IPS-15b (cell line): ENCODE measurements at regions not wholly inside any gene's neighbourhood (a gene's known extent, or its start where the extent isn't known, plus 50 kb on each side); places are given as distances from the start of the nearest gene placed in this dataset.
"Not testable (repeated sequence)": the region's sequence is repeated elsewhere in the genome, so short reads cannot be mapped to it uniquely, and the experiment has no call there.

ENCODE experiments used
- H3K27me3 ChIP-seq: one replicate; pipeline ENCODE4 v1.6.1; 2013; ENCODE audit warnings: low read length; ENCODE audit not compliant: control insufficient read depth, insufficient read depth
- H3K36me3 ChIP-seq: one replicate; pipeline ENCODE4 v1.6.1; 2013; ENCODE audit warnings: low read length; ENCODE audit not compliant: control insufficient read depth, insufficient read depth
- H3K4me1 ChIP-seq: one replicate; pipeline ENCODE4 v1.6.1; 2013; ENCODE audit warnings: mild to moderate bottlenecking, low read length; ENCODE audit not compliant: control insufficient read depth, insufficient read depth
- H3K4me3 ChIP-seq: one replicate; pipeline ENCODE4 v1.5.1; 2013; ENCODE audit warnings: low read depth, low read length
- H3K9ac ChIP-seq: one replicate; pipeline ENCODE4 v1.6.1; 2013; ENCODE audit warnings: low read depth, mild to moderate bottlenecking, low read length
- H3K9me3 ChIP-seq: one replicate; pipeline ENCODE4 v1.6.1; 2013; ENCODE audit warnings: mild to moderate bottlenecking, low read length; ENCODE audit not compliant: control insufficient read depth, insufficient read depth

GRCh38 chr13:59391696-59392095 is 772.0 kb downstream of the DIAPH3 start:
- H3K36me3 ChIP-seq: no peaks in the 10 kb centered on the region
- H3K4me1 ChIP-seq: peaks cover 4% of the 10 kb centered on the region
- no peaks in the 10 kb centered on the region for H3K9me3 ChIP-seq
- no peaks in the 10 kb centered on the region for H3K27me3 ChIP-seq
- H3K4me3 ChIP-seq: no peak overlapping the region
- H3K9ac ChIP-seq: no peak overlapping the region

GRCh38 chr13:59392328-59392727 is 771.4 kb downstream of the DIAPH3 start:
- Histone ChIP-seq H3K36me3 (no peaks in the 10 kb centered on the region), H3K4me1 (peaks cover 4% of the 10 kb centered on the region), H3K9ac (no peak overlapping the region), H3K27me3 (no peaks in the 10 kb centered on the region), H3K9me3 (no peaks in the 10 kb centered on the region), H3K4me3 (no peak overlapping the region)

- H3K4me3 ChIP-seq: no peak overlapping the region
- no peaks in the 10 kb centered on the region for H3K36me3 ChIP-seq
- H3K9ac ChIP-seq: no peak overlapping the region
- H3K9me3 ChIP-seq: no peaks in the 10 kb centered on the region
- H3K27me3 ChIP-seq: no peaks in the 10 kb centered on the region
- peaks cover 4% of the 10 kb centered on the region for H3K4me1 ChIP-seq
Observed at GRCh38 chr13:59394496-59394895, 769.2 kb downstream of the DIAPH3 start.

- Histone ChIP-seq H3K9ac (no peak overlapping the region), H3K4me3 (no peak overlapping the region), H3K36me3 (no peaks in the 10 kb centered on the region), H3K9me3 (no peaks in the 10 kb centered on the region), H3K4me1 (no peaks in the 10 kb centered on the region), H3K27me3 (no peaks in the 10 kb centered on the region)
Observed at GRCh38 chr13:59398127-59398526, 765.6 kb downstream of the DIAPH3 start.

GRCh38 chr13:59398661-59399060 is 765.1 kb downstream of the DIAPH3 start:
- H3K27me3 ChIP-seq: no peaks in the 10 kb centered on the region
- H3K36me3 ChIP-seq: no peaks in the 10 kb centered on the region
- no peak overlapping the region for H3K9ac ChIP-seq
- no peaks in the 10 kb centered on the region for H3K9me3 ChIP-seq
- H3K4me3 ChIP-seq: no peak overlapping the region
- no peaks in the 10 kb centered on the region for H3K4me1 ChIP-seq

GRCh38 chr13:59399513-59399912 is 764.2 kb downstream of the DIAPH3 start:
- H3K4me3 ChIP-seq: no peak overlapping the region
- H3K36me3 ChIP-seq: no peaks in the 10 kb centered on the region
- no peaks in the 10 kb centered on the region for H3K27me3 ChIP-seq

GRCh38 chr13:59404331-59404730 is 759.4 kb downstream of the DIAPH3 start:
- Histone ChIP-seq H3K4me3 (no peak overlapping the region), H3K36me3 (no peaks in the 10 kb centered on the region), H3K4me1 (peaks cover 18% of the 10 kb centered on the region), H3K27me3 (no peaks in the 10 kb centered on the region), H3K9ac (no peak overlapping the region), H3K9me3 (peaks cover 15% of the 10 kb centered on the region)

More at GRCh38 chr13:59399513-59399912, 764.2 kb downstream of the DIAPH3 start:
- no peak overlapping the region for H3K9ac ChIP-seq
- no peaks in the 10 kb centered on the region for H3K9me3 ChIP-seq
- H3K4me1 ChIP-seq: no peaks in the 10 kb centered on the region

- H3K36me3 ChIP-seq, H3K27me3 ChIP-seq, H3K9ac ChIP-seq, H3K4me3 ChIP-seq: not testable (repeated sequence)
- Histone ChIP-seq H3K4me1 (peaks cover 27% of the 10 kb centered on the region), H3K9me3 (peaks cover 15% of the 10 kb centered on the region)
Observed at GRCh38 chr13:59407251-59407650, 756.5 kb downstream of the DIAPH3 start.

- Histone ChIP-seq H3K9ac (no peak overlapping the region), H3K4me3 (no peak overlapping the region), H3K36me3 (no peaks in the 10 kb centered on the region), H3K9me3 (peaks cover 15% of the 10 kb centered on the region), H3K4me1 (peaks cover 27% of the 10 kb centered on the region), H3K27me3 (no peaks in the 10 kb centered on the region)
Observed at GRCh38 chr13:59408738-59409137, 755.0 kb downstream of the DIAPH3 start.

- Histone ChIP-seq H3K36me3 (no peaks in the 10 kb centered on the region), H3K27me3 (no peaks in the 10 kb centered on the region), H3K9me3 (peaks cover 15% of the 10 kb centered on the region), H3K4me3 (no peak overlapping the region), H3K9ac (peak overlapping the region; percentile 5), H3K4me1 (peaks cover 27% of the 10 kb centered on the region)
Observed at GRCh38 chr13:59409211-59409610, 754.5 kb downstream of the DIAPH3 start.

- H3K4me3 ChIP-seq: no peak overlapping the region
- peaks cover 15% of the 10 kb centered on the region for H3K9me3 ChIP-seq
- H3K27me3 ChIP-seq: no peaks in the 10 kb centered on the region
- H3K4me1 ChIP-seq: peaks cover 27% of the 10 kb centered on the region
- no peaks in the 10 kb centered on the region for H3K36me3 ChIP-seq
- peak overlapping the region; percentile 5 for H3K9ac ChIP-seq
Observed at GRCh38 chr13:59409634-59410200, 754.0 kb downstream of the DIAPH3 start.

- peaks cover 28% of the 10 kb centered on the region for H3K4me1 ChIP-seq
- no peak overlapping the region for H3K4me3 ChIP-seq
- H3K9me3 ChIP-seq: no peaks in the 10 kb centered on the region
- no peaks in the 10 kb centered on the region for H3K36me3 ChIP-seq
- H3K27me3 ChIP-seq: no peaks in the 10 kb centered on the region
- no peak overlapping the region for H3K9ac ChIP-seq
Observed at GRCh38 chr13:59413126-59413525, 750.6 kb downstream of the DIAPH3 start.
